ENCODE measurements at regions not wholly inside any gene's neighbourhood (a gene's known extent, or its start where the extent isn't known, plus 50 kb on each side); places are given as distances from the start of the nearest gene placed in this dataset.

DNA sequence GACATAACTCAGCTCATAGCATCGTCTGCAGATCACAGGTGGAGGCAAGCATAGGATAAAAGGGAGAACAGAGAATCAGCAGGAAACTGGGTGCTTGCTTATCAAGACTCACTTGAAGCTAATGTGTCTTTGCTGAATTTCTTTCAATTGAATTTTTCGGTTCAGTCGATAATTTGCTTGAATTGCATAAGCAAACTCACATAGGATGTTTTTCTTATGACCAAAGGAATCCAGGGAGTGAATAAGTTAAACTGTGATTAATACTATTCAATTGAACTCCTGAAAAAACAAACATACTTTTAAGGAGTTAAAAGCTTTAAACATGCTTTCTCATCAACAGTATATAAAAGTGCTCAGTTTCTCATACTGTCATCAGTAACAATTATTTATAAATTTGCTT, 707.1 kb upstream of the ACVR2A start:
- Histone ChIP-seq H3K79me2 (ENCODE audit: control insufficient read depth, insufficient read depth, low read length) (no peaks in the 10 kb centered on the region), H3K4me1 (ENCODE audit: control insufficient read depth, extremely low read depth, insufficient read depth, low read length) (no peaks in the 10 kb centered on the region), H4K20me1 (ENCODE audit: control insufficient read depth, extremely low read depth, insufficient read depth, low read length) (no peaks in the 10 kb centered on the region), H3K36me3 (ENCODE audit: control insufficient read depth, insufficient read depth, low read length) (no peaks in the 10 kb centered on the region), H3K4me3 (replicated peaks in 1 of 4; ENCODE audit: control extremely low read depth in 1 of 4, insufficient read depth in 1 of 4, low read depth in 3 of 4, low read length in 4 of 4) (no peak overlapping the region), H3K27ac (ENCODE audit: insufficient read depth, low read length) (no peak overlapping the region), H3K9me3 (ENCODE audit: control insufficient read depth, insufficient read depth, low read depth, low read length) (no peaks in the 10 kb centered on the region), H3K9ac (ENCODE audit: insufficient read depth, low read length) (no peak overlapping the region), H2AFZ (ENCODE audit: low read length) (no peak overlapping the region), H3K27me3 (ENCODE audit: control insufficient read depth, insufficient read depth, low read length) (no peaks in the 10 kb centered on the region), H3K4me2 (ENCODE audit: extremely low read depth, insufficient read depth, low read length) (no peak overlapping the region)
- DNase-seq (ENCODE audit: low read depth in 2 of 2) = peak in 1 of 2 donors; percentile 37
- no peak for TF ChIP-seq EZH2 (IDR thresholded peaks at IDR 0.05; ENCODE audit: low read length, missing control alignments)
- TF ChIP-seq, protein P1, sequence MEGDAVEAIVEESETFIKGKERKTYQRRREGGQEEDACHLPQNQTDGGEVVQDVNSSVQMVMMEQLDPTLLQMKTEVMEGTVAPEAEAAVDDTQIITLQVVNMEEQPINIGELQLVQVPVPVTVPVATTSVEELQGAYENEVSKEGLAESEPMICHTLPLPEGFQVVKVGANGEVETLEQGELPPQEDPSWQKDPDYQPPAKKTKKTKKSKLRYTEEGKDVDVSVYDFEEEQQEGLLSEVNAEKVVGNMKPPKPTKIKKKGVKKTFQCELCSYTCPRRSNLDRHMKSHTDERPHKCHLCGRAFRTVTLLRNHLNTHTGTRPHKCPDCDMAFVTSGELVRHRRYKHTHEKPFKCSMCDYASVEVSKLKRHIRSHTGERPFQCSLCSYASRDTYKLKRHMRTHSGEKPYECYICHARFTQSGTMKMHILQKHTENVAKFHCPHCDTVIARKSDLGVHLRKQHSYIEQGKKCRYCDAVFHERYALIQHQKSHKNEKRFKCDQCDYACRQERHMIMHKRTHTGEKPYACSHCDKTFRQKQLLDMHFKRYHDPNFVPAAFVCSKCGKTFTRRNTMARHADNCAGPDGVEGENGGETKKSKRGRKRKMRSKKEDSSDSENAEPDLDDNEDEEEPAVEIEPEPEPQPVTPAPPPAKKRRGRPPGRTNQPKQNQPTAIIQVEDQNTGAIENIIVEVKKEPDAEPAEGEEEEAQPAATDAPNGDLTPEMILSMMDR (conservative IDR thresholded peaks at IDR 0.05 in 1 of 2, IDR thresholded peaks at IDR 0.05 in 1 of 2; ENCODE audit: low read depth in 1 of 2, low read length in 2 of 2) = no peak

DNA sequence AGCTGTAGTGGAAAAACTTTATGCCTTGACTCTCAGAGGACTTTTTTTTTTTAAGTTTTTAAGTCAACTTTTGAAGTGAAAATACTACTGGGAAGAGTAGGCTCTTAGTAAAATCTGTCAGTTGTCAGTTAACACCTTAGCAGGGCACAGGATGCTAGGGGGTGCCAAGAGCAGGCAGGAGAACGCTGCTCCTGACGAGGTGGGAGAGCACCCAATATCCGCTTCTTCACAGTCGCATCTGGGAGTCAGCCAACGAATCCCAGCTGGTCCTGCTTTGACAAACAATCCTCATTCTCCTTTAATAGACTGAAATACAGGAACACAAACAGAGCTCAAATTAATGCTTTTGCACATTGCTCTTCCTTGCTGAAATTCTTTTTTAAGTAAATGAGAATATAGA, 709.5 kb upstream of the ACVR2A start:
- Histone ChIP-seq H3K27ac (ENCODE audit: insufficient read depth, low read length) (no peak overlapping the region), H3K9me3 (ENCODE audit: control insufficient read depth, insufficient read depth, low read depth, low read length) (no peaks in the 10 kb centered on the region), H3K36me3 (ENCODE audit: control insufficient read depth, insufficient read depth, low read length) (no peaks in the 10 kb centered on the region), H3K27me3 (ENCODE audit: control insufficient read depth, insufficient read depth, low read length) (no peaks in the 10 kb centered on the region), H4K20me1 (ENCODE audit: control insufficient read depth, extremely low read depth, insufficient read depth, low read length) (no peaks in the 10 kb centered on the region), H3K79me2 (ENCODE audit: control insufficient read depth, insufficient read depth, low read length) (no peaks in the 10 kb centered on the region), H3K4me3 (replicated peaks in 1 of 4; ENCODE audit: control extremely low read depth in 1 of 4, insufficient read depth in 1 of 4, low read depth in 3 of 4, low read length in 4 of 4) (no peak overlapping the region), H2AFZ (ENCODE audit: low read length) (no peak overlapping the region), H3K4me2 (ENCODE audit: extremely low read depth, insufficient read depth, low read length) (no peak overlapping the region), H3K4me1 (ENCODE audit: control insufficient read depth, extremely low read depth, insufficient read depth, low read length) (no peaks in the 10 kb centered on the region), H3K9ac (ENCODE audit: insufficient read depth, low read length) (no peak overlapping the region)
- no peak for TF ChIP-seq EZH2 (IDR thresholded peaks at IDR 0.05; ENCODE audit: low read length, missing control alignments)
- TF ChIP-seq, protein P1 (conservative IDR thresholded peaks at IDR 0.05 in 1 of 2, IDR thresholded peaks at IDR 0.05 in 1 of 2; ENCODE audit: low read depth in 1 of 2, low read length in 2 of 2) = no peak
- peak in 1 of 2 donors; percentile 19 for DNase-seq (ENCODE audit: low read depth in 2 of 2)

DNA sequence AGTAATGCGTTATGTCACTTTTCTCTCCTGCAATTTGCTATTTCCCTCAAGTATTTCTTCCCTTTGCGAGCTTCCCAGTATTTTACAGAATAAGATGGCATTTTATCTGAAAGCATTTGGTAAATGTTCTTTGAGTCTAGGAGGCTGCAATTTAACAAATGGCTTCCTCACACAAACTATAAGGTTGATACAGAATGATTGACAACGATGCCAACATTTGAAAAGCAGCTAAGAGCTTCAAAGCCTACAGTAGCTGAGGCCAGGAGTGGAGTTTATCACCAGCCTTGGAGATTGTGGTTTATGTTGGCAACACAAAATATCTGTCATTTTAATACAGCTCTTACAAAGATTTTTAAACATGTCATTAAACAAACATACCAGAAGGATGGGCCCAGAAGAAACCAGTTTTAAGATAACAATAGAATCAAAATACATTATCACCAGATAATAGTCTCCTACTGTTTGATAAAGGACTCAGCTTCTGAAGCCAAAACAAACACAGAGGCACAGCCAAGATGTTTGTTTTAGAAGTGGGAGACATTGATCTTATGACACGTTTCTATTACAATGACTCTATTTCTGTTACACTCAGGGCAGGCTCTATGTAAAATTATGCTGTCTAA, 711.4 kb upstream of the ACVR2A start:
- H3K79me2 ChIP-seq (ENCODE audit: control insufficient read depth, insufficient read depth, low read length) = no peaks in the 10 kb centered on the region

More for the DNA sequence above, 711.4 kb upstream of the ACVR2A start:
- TF ChIP-seq EZH2 (IDR thresholded peaks at IDR 0.05; ENCODE audit: low read length, missing control alignments) = no peak
- TF ChIP-seq, protein P1 (conservative IDR thresholded peaks at IDR 0.05 in 1 of 2, IDR thresholded peaks at IDR 0.05 in 1 of 2; ENCODE audit: low read depth in 1 of 2, low read length in 2 of 2) = no peak
- no peak overlapping the region for H3K27ac ChIP-seq (ENCODE audit: insufficient read depth, low read length)
- H3K9me3 ChIP-seq (ENCODE audit: control insufficient read depth, insufficient read depth, low read depth, low read length) = no peaks in the 10 kb centered on the region
- H3K9ac ChIP-seq (ENCODE audit: insufficient read depth, low read length) = no peak overlapping the region
- H3K36me3 ChIP-seq (ENCODE audit: control insufficient read depth, insufficient read depth, low read length) = no peaks in the 10 kb centered on the region
- H3K4me1 ChIP-seq (ENCODE audit: control insufficient read depth, extremely low read depth, insufficient read depth, low read length) = no peaks in the 10 kb centered on the region
- H3K4me2 ChIP-seq (ENCODE audit: extremely low read depth, insufficient read depth, low read length) = no peak overlapping the region
- H3K27me3 ChIP-seq (ENCODE audit: control insufficient read depth, insufficient read depth, low read length) = no peaks in the 10 kb centered on the region
- no peaks in the 10 kb centered on the region for H4K20me1 ChIP-seq (ENCODE audit: control insufficient read depth, extremely low read depth, insufficient read depth, low read length)
- H3K4me3 ChIP-seq (replicated peaks in 1 of 4; ENCODE audit: control extremely low read depth in 1 of 4, insufficient read depth in 1 of 4, low read depth in 3 of 4, low read length in 4 of 4) = no peak overlapping the region
- no peak overlapping the region for H2AFZ ChIP-seq (ENCODE audit: low read length)
- peak in 1 of 2 donors; percentile 66 for DNase-seq (ENCODE audit: low read depth in 2 of 2)

All from fibroblast of lung (primary cell).